Thyroid gland (tissue), 4 donors: ENCODE measurements at regions not wholly inside any gene's neighbourhood (a gene's known extent, or its start where the extent isn't known, plus 50 kb on each side); places are given as distances from the start of the nearest gene placed in this dataset.

Experiments used
- DNase-seq, 2 donors: peaks; one replicate each; pipeline ENCODE4 v3.0.0-alpha.2; 2019
- H3K27ac ChIP-seq, 3 donors: fragments of 200-600 bp; sonication (generic); 1 replicate in 2 of 3; 2 replicates in 1 of 3; pipeline ENCODE4 v1.5.1; 2016 to 2019; ENCODE audit warnings: mild to moderate bottlenecking in 1 of 3, moderate library complexity in 1 of 3
- H3K27me3 ChIP-seq: fragments of 200-600 bp; sonication (generic); one replicate; pipeline ENCODE4 v1.5.1; 2019
- H3K36me3 ChIP-seq, 2 donors: fragments of 200-600 bp; sonication (generic); one replicate each; pipeline ENCODE4 v1.5.1; 2016 to 2019
- H3K4me1 ChIP-seq, 2 donors: fragments of 200-600 bp; sonication (generic); one replicate each; pipeline ENCODE4 v1.5.1; 2017 to 2019
- H3K4me3 ChIP-seq, 3 donors: fragments of 200-600 bp; sonication (generic); replicated peaks in 1 of 3; 1 replicate in 2 of 3; 2 replicates in 1 of 3; pipeline ENCODE4 v1.5.1; 2016; ENCODE audit warnings: mild to moderate bottlenecking in 1 of 3
- H3K9me3 ChIP-seq: fragments of 200-600 bp; sonication (generic); one replicate; pipeline ENCODE4 v1.5.1; 2017
- CTCF ChIP-seq, 6 experiments: fragments of 200-600 bp in 3 of 6; fragments of 450-650 bp in 3 of 6; sonication (generic) in 3 of 6; IDR thresholded peaks; one replicate each; pipeline ENCODE4 v1.5.1; 2016 to 2019; ENCODE audit warnings: antibody characterized with exemption in 6 of 6, mild to moderate bottlenecking in 2 of 6, inconsistent platforms in 1 of 6, moderate library complexity in 1 of 6
- POLR2A ChIP-seq, 2 donors: fragments of 450-650 bp; IDR thresholded peaks; one replicate each; pipeline ENCODE4 v1.6.1; 2017; ENCODE audit warnings: antibody characterized with exemption in 2 of 2, mild to moderate bottlenecking in 2 of 2, moderate library complexity in 1 of 2
- WGBS, 2 donors: methylation state at CpG; one replicate each; pipeline ENCODE4 v1.1.5; 2017; 5-methylcytosine and 5-hydroxymethylcytosine counted together
- intact Hi-C: fragments of 100-400 bp; cut with DNase I; formaldehyde crosslinking; loops from one replicate; pipeline ENCODE4 v1.15.1; 2023

GRCh38 chr2:175624211-175624761, 377.8 kb downstream of the LNPK start:
- no peak for TF ChIP-seq CTCF (IDR thresholded peaks at IDR 0.05)
- H3K9me3 ChIP-seq, result no peaks in the 10 kb centered on the region

DNA sequence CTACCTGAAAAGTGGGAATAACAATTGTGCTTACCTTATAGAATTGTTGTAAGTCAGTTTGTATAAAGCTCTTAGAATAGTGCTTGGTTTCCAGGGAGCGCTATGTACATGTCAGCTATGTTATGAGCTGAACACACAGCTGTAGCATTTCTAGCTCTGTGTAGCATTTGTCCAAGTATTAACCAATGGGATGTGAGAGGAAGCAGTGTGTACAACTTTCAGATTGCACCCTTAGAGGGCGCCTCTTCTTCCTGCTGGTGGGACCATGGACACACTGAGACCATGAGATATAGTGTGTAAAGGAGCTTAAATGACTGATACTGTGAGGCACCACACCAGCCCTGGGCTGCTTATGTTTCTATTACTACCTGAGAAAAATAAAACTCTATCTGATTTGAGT, 380.2 kb downstream of the LNPK start:
- 92 to 100% methylated on average over 2 of the region's 2 CpGs for WGBS, 2 donors
- no peaks in the 10 kb centered on the region for H3K9me3 ChIP-seq
- no peak for DNase-seq
- no peaks in the 10 kb centered on the region for H3K36me3 ChIP-seq
- TF ChIP-seq CTCF (IDR thresholded peaks at IDR 0.05), result no peak
- TF ChIP-seq POLR2A (IDR thresholded peaks at IDR 0.05), result no peak
- no peaks in the 10 kb centered on the region for H3K27me3 ChIP-seq
- no peaks in the 10 kb centered on the region for H3K4me1 ChIP-seq
- H3K27ac ChIP-seq, result no peak overlapping the region
- intact Hi-C loops, result no loop called here
- no peak overlapping the region for H3K4me3 ChIP-seq

More at GRCh38 chr2:175624211-175624761, 377.8 kb downstream of the LNPK start:
- DNase-seq, result no peak
- Histone ChIP-seq H3K27me3 (no peaks in the 10 kb centered on the region), H3K4me1 (no peaks in the 10 kb centered on the region), H3K36me3 (no peaks in the 10 kb centered on the region), H3K4me3 (no peak overlapping the region), H3K27ac (no peak overlapping the region)
- intact Hi-C loops, result no loop called here

DNA sequence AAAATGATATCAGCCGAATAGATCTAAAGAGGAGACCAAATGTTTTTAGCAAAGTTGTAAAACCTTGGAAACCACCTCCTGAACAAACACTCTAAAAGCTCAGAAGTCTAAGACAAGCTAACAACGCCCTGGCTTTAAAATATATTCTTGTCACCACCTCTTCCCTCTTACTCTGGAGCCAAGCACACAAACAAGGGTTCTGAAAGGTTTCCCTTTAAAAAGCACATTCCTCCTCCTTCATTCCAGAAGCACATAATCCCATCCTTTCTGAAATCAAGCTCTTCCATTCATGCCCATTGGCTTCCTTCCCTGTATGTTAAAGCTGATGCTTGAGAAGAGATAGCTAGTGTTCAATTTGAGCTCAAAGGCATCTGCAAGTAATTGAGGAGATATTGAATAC, 382.0 kb downstream of the LNPK start:
- intact Hi-C loops, result no loop called here
- H3K27ac ChIP-seq, result no peak overlapping the region
- H3K9me3 ChIP-seq, result no peaks in the 10 kb centered on the region
- H3K36me3 ChIP-seq, result no peaks in the 10 kb centered on the region
- 30 to 51% methylated on average over 2 of the region's 2 CpGs for WGBS, 2 donors
- no peak overlapping the region for H3K4me3 ChIP-seq
- no peak for DNase-seq
- TF ChIP-seq CTCF (IDR thresholded peaks at IDR 0.05), result no peak
- TF ChIP-seq POLR2A (IDR thresholded peaks at IDR 0.05), result no peak
- no peaks in the 10 kb centered on the region for H3K4me1 ChIP-seq
- H3K27me3 ChIP-seq, result no peaks in the 10 kb centered on the region

DNA sequence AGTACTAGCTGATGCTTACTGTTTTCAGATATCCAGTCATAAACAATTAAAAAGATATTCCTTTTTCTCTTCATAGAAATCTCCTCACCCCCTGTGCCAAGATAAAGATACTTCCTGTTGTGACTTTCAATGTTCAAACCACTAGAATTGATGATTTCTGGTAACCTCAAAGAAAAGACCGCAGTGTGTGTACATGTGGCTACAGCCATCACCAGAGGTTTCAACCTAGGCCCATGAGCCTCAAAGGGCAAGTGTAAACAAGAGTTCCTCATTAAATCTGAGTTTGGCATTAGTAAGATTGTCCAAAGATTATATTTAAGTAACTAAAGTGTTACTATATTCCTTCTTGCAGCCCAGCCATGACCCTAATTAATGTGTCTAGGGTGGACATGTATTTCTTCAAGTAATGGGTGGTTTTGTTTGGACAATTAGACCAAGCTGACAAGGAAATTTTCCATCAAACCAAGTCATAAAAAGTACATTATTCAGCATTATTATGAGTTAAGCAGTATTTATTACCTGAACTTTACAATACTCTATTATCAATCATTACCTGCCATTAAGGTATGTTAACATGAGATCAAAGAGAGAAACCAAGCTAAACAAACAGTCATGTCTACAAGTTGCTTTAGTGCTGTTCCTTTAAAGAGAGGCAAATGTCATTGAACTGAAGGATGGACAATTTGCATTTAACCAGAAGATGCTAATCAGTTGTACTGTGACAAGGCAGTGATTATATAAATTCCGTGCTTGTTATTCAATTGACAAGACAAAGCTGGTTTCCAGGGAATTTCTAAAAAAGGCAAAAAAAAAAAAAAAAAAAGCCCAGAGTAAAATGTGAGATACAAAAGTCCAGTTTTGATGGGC, 382.7 kb downstream of the LNPK start:
- Histone ChIP-seq H3K9me3 (no peaks in the 10 kb centered on the region), H3K4me3 (no peak overlapping the region), H3K27me3 (no peaks in the 10 kb centered on the region), H3K27ac (no peak overlapping the region), H3K4me1 (no peaks in the 10 kb centered on the region), H3K36me3 (no peaks in the 10 kb centered on the region)
- 63 to 68% methylated on average over 2 of the region's 2 CpGs for WGBS, 2 donors
- intact Hi-C loops, result no loop called here
- TF ChIP-seq CTCF (IDR thresholded peaks at IDR 0.05), result no peak
- no peak for TF ChIP-seq POLR2A (IDR thresholded peaks at IDR 0.05)
- no peak for DNase-seq

GRCh38 chr2:175612280-175612679, 389.8 kb downstream of the LNPK start:
- DNase-seq, result no peak
- no peaks in the 10 kb centered on the region for H3K27me3 ChIP-seq
- 76 to 82% methylated on average over 6 of the region's 6 CpGs for whole genome bisulfite sequencing, 2 donors

More at GRCh38 chr2:175612280-175612679, 389.8 kb downstream of the LNPK start:
- Histone ChIP-seq H3K27ac (no peak overlapping the region), H3K36me3 (no peaks in the 10 kb centered on the region), H3K4me3 (no peak overlapping the region), H3K4me1 (no peaks in the 10 kb centered on the region), H3K9me3 (no peaks in the 10 kb centered on the region)
- intact Hi-C loops, result no loop called here
- TF ChIP-seq CTCF (IDR thresholded peaks at IDR 0.05) (no peak), POLR2A (IDR thresholded peaks at IDR 0.05) (no peak)
